T-helper 1 cell treated with Interleukin-12 subunit alpha and Interleukin-12 subunit beta and Interleukin-4 antibody, amounts not matched to agents 30 μg/mL and 1 μg/mL, for 36 hours (primary cell): ENCODE measurements at regions not wholly inside any gene's neighbourhood (a gene's known extent, or its start where the extent isn't known, plus 50 kb on each side); places are given as distances from the start of the nearest gene placed in this dataset.
"Not testable (repeated sequence)": the region's sequence is repeated elsewhere in the genome, so short reads cannot be mapped to it uniquely, and the experiment has no call there.

Experiments
- H3K27ac Mint-ChIP-seq: one replicate; pipeline ENCODE4 v1.8.0; 2021; ENCODE audit warnings: mild to moderate bottlenecking, mixed read lengths
- H3K27me3 Mint-ChIP-seq: one replicate; pipeline ENCODE4 v1.8.0; 2021; ENCODE audit warnings: low read depth, mixed read lengths
- H3K36me3 Mint-ChIP-seq: one replicate; pipeline ENCODE4 v1.8.0; 2021; ENCODE audit warnings: low read depth, mixed read lengths
- H3K4me1 Mint-ChIP-seq: one replicate; pipeline ENCODE4 v1.8.0; 2021; ENCODE audit warnings: low read depth, mixed read lengths
- H3K4me3 Mint-ChIP-seq: one replicate; pipeline ENCODE4 v1.8.0; 2021; ENCODE audit warnings: mild to moderate bottlenecking, moderate library complexity, mixed read lengths
- H3K9me3 Mint-ChIP-seq: one replicate; pipeline ENCODE4 v1.8.0; 2021; ENCODE audit warnings: mixed read lengths

- no peak overlapping the region for H3K4me3 Mint-ChIP-seq
- no peak overlapping the region for H3K27ac Mint-ChIP-seq
- H3K36me3 Mint-ChIP-seq = no peaks in the 10 kb centered on the region
- H3K9me3 Mint-ChIP-seq = no peaks in the 10 kb centered on the region
- H3K4me1 Mint-ChIP-seq = no peaks in the 10 kb centered on the region
- H3K27me3 Mint-ChIP-seq = no peaks in the 10 kb centered on the region
Measured at GRCh38 chr11:134724779-134725140, 312.7 kb upstream of the B3GAT1 start.

- Mint-ChIP-seq H3K36me3 (no peaks in the 10 kb centered on the region), H3K9me3 (no peaks in the 10 kb centered on the region), H3K27me3 (no peaks in the 10 kb centered on the region), H3K4me3 (no peak overlapping the region), H3K4me1 (no peaks in the 10 kb centered on the region), H3K27ac (no peak overlapping the region)
Measured at GRCh38 chr11:134724106-134724778, 312.2 kb upstream of the B3GAT1 start.

GRCh38 chr11:134720691-134721070 lies 308.6 kb upstream of the B3GAT1 start:
- H3K9me3 Mint-ChIP-seq, H3K36me3 Mint-ChIP-seq, H3K27ac Mint-ChIP-seq, H3K4me3 Mint-ChIP-seq, H3K4me1 Mint-ChIP-seq: not testable (repeated sequence)
- H3K27me3 Mint-ChIP-seq = peaks cover 13% of the 10 kb centered on the region

- H3K4me1 Mint-ChIP-seq, H3K27ac Mint-ChIP-seq, H3K36me3 Mint-ChIP-seq, H3K4me3 Mint-ChIP-seq, H3K9me3 Mint-ChIP-seq: not testable (repeated sequence)
- peaks cover 15% of the 10 kb centered on the region for H3K27me3 Mint-ChIP-seq
Measured at GRCh38 chr11:134719940-134720690, 308.1 kb upstream of the B3GAT1 start.

GRCh38 chr11:134719397-134719796 lies 307.4 kb upstream of the B3GAT1 start:
- no peaks in the 10 kb centered on the region for H3K9me3 Mint-ChIP-seq
- peaks cover 15% of the 10 kb centered on the region for H3K27me3 Mint-ChIP-seq
- H3K4me1 Mint-ChIP-seq = no peaks in the 10 kb centered on the region
- no peak overlapping the region for H3K4me3 Mint-ChIP-seq
- no peaks in the 10 kb centered on the region for H3K36me3 Mint-ChIP-seq
- H3K27ac Mint-ChIP-seq = no peak overlapping the region

GRCh38 chr11:134716582-134716981 lies 304.5 kb upstream of the B3GAT1 start:
- H3K9me3 Mint-ChIP-seq = no peaks in the 10 kb centered on the region
- no peaks in the 10 kb centered on the region for H3K36me3 Mint-ChIP-seq
- H3K4me1 Mint-ChIP-seq = no peaks in the 10 kb centered on the region
- peaks cover 15% of the 10 kb centered on the region for H3K27me3 Mint-ChIP-seq
- no peak overlapping the region for H3K4me3 Mint-ChIP-seq
- H3K27ac Mint-ChIP-seq = no peak overlapping the region

- Mint-ChIP-seq H3K27me3 (peaks cover 18% of the 10 kb centered on the region), H3K4me3 (no peak overlapping the region), H3K36me3 (no peaks in the 10 kb centered on the region), H3K4me1 (no peaks in the 10 kb centered on the region), H3K27ac (no peak overlapping the region), H3K9me3 (no peaks in the 10 kb centered on the region)
Measured at GRCh38 chr11:134714021-134714656, 302.1 kb upstream of the B3GAT1 start.

- H3K27me3 Mint-ChIP-seq = peaks cover 21% of the 10 kb centered on the region
- no peak overlapping the region for H3K4me3 Mint-ChIP-seq
- no peaks in the 10 kb centered on the region for H3K36me3 Mint-ChIP-seq
- H3K4me1 Mint-ChIP-seq = no peaks in the 10 kb centered on the region
- H3K27ac Mint-ChIP-seq = no peak overlapping the region
- H3K9me3 Mint-ChIP-seq = no peaks in the 10 kb centered on the region
Measured at GRCh38 chr11:134712228-134713145, 300.4 kb upstream of the B3GAT1 start.

- no peak overlapping the region for H3K4me3 Mint-ChIP-seq
- no peaks in the 10 kb centered on the region for H3K36me3 Mint-ChIP-seq
- H3K27ac Mint-ChIP-seq = no peak overlapping the region
- H3K27me3 Mint-ChIP-seq = peaks cover 17% of the 10 kb centered on the region
- H3K4me1 Mint-ChIP-seq = no peaks in the 10 kb centered on the region
- no peaks in the 10 kb centered on the region for H3K9me3 Mint-ChIP-seq
Measured at GRCh38 chr11:134711588-134711987, 299.5 kb upstream of the B3GAT1 start.

GRCh38 chr11:134710861-134711407 lies 298.9 kb upstream of the B3GAT1 start:
- peaks cover 10% of the 10 kb centered on the region for H3K27me3 Mint-ChIP-seq
- H3K4me1 Mint-ChIP-seq = no peaks in the 10 kb centered on the region
- H3K36me3 Mint-ChIP-seq = no peaks in the 10 kb centered on the region
- no peak overlapping the region for H3K4me3 Mint-ChIP-seq
- H3K27ac Mint-ChIP-seq = no peak overlapping the region
- no peaks in the 10 kb centered on the region for H3K9me3 Mint-ChIP-seq

GRCh38 chr11:134705858-134706257 lies 293.8 kb upstream of the B3GAT1 start:
- no peaks in the 10 kb centered on the region for H3K4me1 Mint-ChIP-seq
- peaks cover 5% of the 10 kb centered on the region for H3K27me3 Mint-ChIP-seq
- no peaks in the 10 kb centered on the region for H3K9me3 Mint-ChIP-seq
- H3K36me3 Mint-ChIP-seq = no peaks in the 10 kb centered on the region
- H3K4me3 Mint-ChIP-seq = no peak overlapping the region
- H3K27ac Mint-ChIP-seq = no peak overlapping the region

GRCh38 chr11:134702827-134703226 lies 290.8 kb upstream of the B3GAT1 start:
- no peaks in the 10 kb centered on the region for H3K4me1 Mint-ChIP-seq
- H3K36me3 Mint-ChIP-seq = no peaks in the 10 kb centered on the region
- no peaks in the 10 kb centered on the region for H3K9me3 Mint-ChIP-seq
- no peak overlapping the region for H3K27ac Mint-ChIP-seq
- no peak overlapping the region for H3K4me3 Mint-ChIP-seq
- no peaks in the 10 kb centered on the region for H3K27me3 Mint-ChIP-seq

- no peaks in the 10 kb centered on the region for H3K36me3 Mint-ChIP-seq
- H3K4me3 Mint-ChIP-seq = no peak overlapping the region
- H3K27me3 Mint-ChIP-seq = no peaks in the 10 kb centered on the region
- H3K27ac Mint-ChIP-seq = no peak overlapping the region
- H3K9me3 Mint-ChIP-seq = no peaks in the 10 kb centered on the region
- no peaks in the 10 kb centered on the region for H3K4me1 Mint-ChIP-seq
Measured at GRCh38 chr11:134701564-134702165, 289.6 kb upstream of the B3GAT1 start.

- Mint-ChIP-seq H3K27me3 (no peaks in the 10 kb centered on the region), H3K9me3 (no peaks in the 10 kb centered on the region), H3K4me3 (no peak overlapping the region), H3K27ac (no peak overlapping the region), H3K36me3 (no peaks in the 10 kb centered on the region), H3K4me1 (no peaks in the 10 kb centered on the region)
Measured at GRCh38 chr11:134700101-134700640, 288.1 kb upstream of the B3GAT1 start.
